Chondrocyte (in vitro differentiated cells): ENCODE measurements at regions not wholly inside any gene's neighbourhood (a gene's known extent, or its start where the extent isn't known, plus 50 kb on each side); places are given as distances from the start of the nearest gene placed in this dataset.

Experiments
- DNase-seq: peaks from one replicate; pipeline ENCODE4 v3.0.0; 2021; ENCODE audit warnings: mixed read lengths, low spot score
- H3K27ac Mint-ChIP-seq: one replicate; pipeline ENCODE4 v1.8.0; 2021; ENCODE audit warnings: mild to moderate bottlenecking, moderate library complexity, mixed read lengths; ENCODE audit not compliant: unreplicated experiment
- H3K27me3 Mint-ChIP-seq: 2 replicates; pipeline ENCODE4 v1.8.0; 2021; ENCODE audit warnings: low read depth, mixed read lengths
- H3K36me3 Mint-ChIP-seq: 2 replicates; pipeline ENCODE4 v1.8.0; 2021; ENCODE audit warnings: low read depth, mixed read lengths
- H3K4me1 Mint-ChIP-seq: 2 replicates; pipeline ENCODE4 v1.8.0; 2021; ENCODE audit warnings: low read depth, mild to moderate bottlenecking, mixed read lengths
- H3K4me3 Mint-ChIP-seq: one replicate; pipeline ENCODE4 v1.8.0; 2021; ENCODE audit warnings: mild to moderate bottlenecking, moderate library complexity, mixed read lengths; ENCODE audit not compliant: unreplicated experiment
- H3K9me3 Mint-ChIP-seq: 2 replicates; pipeline ENCODE4 v1.8.0; 2021; ENCODE audit warnings: low read depth, mixed read lengths
- TF ChIP-seq, protein P1 (sequence below): fragments of 200-600 bp; sonication (generic); IDR thresholded peaks from 2 replicates; pipeline ENCODE4 v1.5.0; 2021; ENCODE audit warnings: antibody characterized with exemption, mild to moderate bottlenecking, moderate library complexity

DNA sequence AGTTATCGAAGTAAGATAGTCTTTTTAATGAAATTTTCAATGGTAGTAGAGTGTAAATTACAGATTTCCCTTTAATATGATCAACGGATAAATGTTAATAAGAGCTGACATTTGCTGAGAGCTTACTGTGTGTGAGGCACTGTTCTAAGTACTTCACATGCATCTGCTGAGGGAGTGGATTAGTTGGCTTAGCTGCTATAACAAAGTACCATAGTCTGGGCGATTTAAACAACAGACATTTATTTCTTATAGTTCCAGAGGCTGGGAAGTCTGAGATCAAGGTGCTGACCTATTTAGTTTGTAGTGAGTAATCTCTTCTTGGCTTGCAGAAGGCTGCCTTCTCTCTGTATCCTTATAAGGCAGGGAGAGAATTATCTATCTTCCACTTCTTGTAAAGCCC is 174.3 kb downstream of the CEP135 start:
- H3K4me3 Mint-ChIP-seq: no peak overlapping the region
- no peak overlapping the region for H3K27ac Mint-ChIP-seq
- H3K4me1 Mint-ChIP-seq: peaks cover 6% of the 10 kb centered on the region
- no peaks in the 10 kb centered on the region for H3K27me3 Mint-ChIP-seq
- peaks cover 3% of the 10 kb centered on the region for H3K9me3 Mint-ChIP-seq
- no peak for DNase-seq
- TF ChIP-seq, protein P1, sequence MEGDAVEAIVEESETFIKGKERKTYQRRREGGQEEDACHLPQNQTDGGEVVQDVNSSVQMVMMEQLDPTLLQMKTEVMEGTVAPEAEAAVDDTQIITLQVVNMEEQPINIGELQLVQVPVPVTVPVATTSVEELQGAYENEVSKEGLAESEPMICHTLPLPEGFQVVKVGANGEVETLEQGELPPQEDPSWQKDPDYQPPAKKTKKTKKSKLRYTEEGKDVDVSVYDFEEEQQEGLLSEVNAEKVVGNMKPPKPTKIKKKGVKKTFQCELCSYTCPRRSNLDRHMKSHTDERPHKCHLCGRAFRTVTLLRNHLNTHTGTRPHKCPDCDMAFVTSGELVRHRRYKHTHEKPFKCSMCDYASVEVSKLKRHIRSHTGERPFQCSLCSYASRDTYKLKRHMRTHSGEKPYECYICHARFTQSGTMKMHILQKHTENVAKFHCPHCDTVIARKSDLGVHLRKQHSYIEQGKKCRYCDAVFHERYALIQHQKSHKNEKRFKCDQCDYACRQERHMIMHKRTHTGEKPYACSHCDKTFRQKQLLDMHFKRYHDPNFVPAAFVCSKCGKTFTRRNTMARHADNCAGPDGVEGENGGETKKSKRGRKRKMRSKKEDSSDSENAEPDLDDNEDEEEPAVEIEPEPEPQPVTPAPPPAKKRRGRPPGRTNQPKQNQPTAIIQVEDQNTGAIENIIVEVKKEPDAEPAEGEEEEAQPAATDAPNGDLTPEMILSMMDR: no peak
- no peaks in the 10 kb centered on the region for H3K36me3 Mint-ChIP-seq

- Mint-ChIP-seq H3K27me3 (no peaks in the 10 kb centered on the region), H3K27ac (no peak overlapping the region), H3K4me3 (no peak overlapping the region), H3K9me3 (no peaks in the 10 kb centered on the region), H3K36me3 (no peaks in the 10 kb centered on the region), H3K4me1 (no peaks in the 10 kb centered on the region)
- no peak for DNase-seq
- TF ChIP-seq, protein P1: no peak
Measured at GRCh38 chr4:56118845-56119244, 170.1 kb downstream of the CEP135 start.

DNA sequence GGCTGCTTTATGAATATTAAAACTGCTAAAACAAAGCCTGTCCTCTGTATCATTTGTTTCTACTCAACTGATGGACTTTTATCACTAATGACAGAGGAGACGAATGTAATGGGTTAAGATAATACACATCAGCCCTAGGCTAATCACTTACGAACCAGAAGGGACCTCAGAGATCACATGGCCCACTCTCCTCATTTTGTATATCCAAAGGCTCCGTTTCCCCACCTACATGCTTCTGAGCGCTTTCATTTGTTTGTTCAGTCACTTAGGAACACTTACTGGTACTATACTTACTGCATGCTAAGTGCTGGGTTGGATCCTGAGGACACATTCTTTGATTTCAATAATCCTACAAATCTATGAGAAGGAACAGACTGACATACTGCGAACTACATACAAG is 169.3 kb downstream of the CEP135 start:
- Mint-ChIP-seq H3K4me1 (no peaks in the 10 kb centered on the region), H3K9me3 (no peaks in the 10 kb centered on the region), H3K27ac (no peak overlapping the region), H3K36me3 (no peaks in the 10 kb centered on the region), H3K27me3 (no peaks in the 10 kb centered on the region), H3K4me3 (no peak overlapping the region)
- no peak for DNase-seq
- TF ChIP-seq, protein P1: no peak

DNA sequence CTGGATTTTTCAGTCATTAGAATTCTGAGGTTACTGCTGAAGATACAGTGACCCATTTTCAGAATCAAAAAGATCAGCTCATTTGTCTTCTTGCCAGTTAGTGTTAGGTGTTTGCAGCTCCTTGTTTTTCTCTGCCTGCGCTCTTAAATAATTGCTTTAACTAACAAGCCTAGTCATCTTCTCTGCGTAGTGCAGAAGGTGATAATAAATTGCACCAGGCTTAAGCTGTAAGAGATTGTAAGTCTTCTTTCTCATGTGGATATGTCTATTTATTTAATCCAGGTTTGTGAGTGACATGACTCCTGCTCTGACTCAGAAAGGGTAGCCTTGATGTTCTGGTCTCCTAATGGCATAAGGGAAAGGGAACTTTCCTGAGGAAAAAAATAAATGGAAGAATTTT is 167.2 kb downstream of the CEP135 start:
- DNase-seq: no peak
- Mint-ChIP-seq H3K9me3 (no peaks in the 10 kb centered on the region), H3K36me3 (peaks cover under 1% of the 10 kb centered on the region), H3K4me3 (no peak overlapping the region), H3K27me3 (no peaks in the 10 kb centered on the region), H3K27ac (no peak overlapping the region), H3K4me1 (no peaks in the 10 kb centered on the region)
- TF ChIP-seq, protein P1: no peak

- no peaks in the 10 kb centered on the region for H3K9me3 Mint-ChIP-seq
Measured at GRCh38 chr4:56112377-56112776, 163.6 kb downstream of the CEP135 start.

More at GRCh38 chr4:56112377-56112776, 163.6 kb downstream of the CEP135 start:
- TF ChIP-seq, protein P1: peak; percentile 13
- DNase-seq: no peak
- Mint-ChIP-seq H3K4me1 (no peaks in the 10 kb centered on the region), H3K36me3 (peaks cover 2% of the 10 kb centered on the region), H3K4me3 (no peak overlapping the region), H3K27me3 (no peaks in the 10 kb centered on the region), H3K27ac (no peak overlapping the region)
